ENCODE measurements at regions not wholly inside any gene's neighbourhood (a gene's known extent, or its start where the extent isn't known, plus 50 kb on each side); places are given as distances from the start of the nearest gene placed in this dataset.

- H3K27ac Mint-ChIP-seq: peak overlapping the region; percentile 91
- H3K4me3 Mint-ChIP-seq (ENCODE audit: low read depth): peak overlapping the region; percentile 34
- H3K4me1 Mint-ChIP-seq (ENCODE audit: low read depth): peaks cover 36% of the 10 kb centered on the region
- TF ChIP-seq CTCF (IDR thresholded peaks at IDR 0.05; ENCODE audit: unreplicated experiment): no peak
- H3K36me3 Mint-ChIP-seq (ENCODE audit: insufficient read depth): no peaks in the 10 kb centered on the region
- no peaks in the 10 kb centered on the region for H3K9me3 Mint-ChIP-seq (ENCODE audit: low read depth)
- peaks cover 37% of the 10 kb centered on the region for H3K27me3 Mint-ChIP-seq
- no peak for DNase-seq (ENCODE audit: low spot score, unreplicated experiment)
Measured at GRCh38 chr14:65334765-65335410, 77.6 kb upstream of the FUT8 start.

GRCh38 chr14:65335411-65335947, 77.1 kb upstream of the FUT8 start:
- peak overlapping the region; percentile 91 for H3K27ac Mint-ChIP-seq
- H3K27me3 Mint-ChIP-seq: peaks cover 33% of the 10 kb centered on the region

GRCh38 chr14:65336191-65336591, 76.3 kb upstream of the FUT8 start:
- no peak for DNase-seq (ENCODE audit: low spot score, unreplicated experiment)
- H3K4me1 Mint-ChIP-seq (ENCODE audit: low read depth): peaks cover 31% of the 10 kb centered on the region
- H3K27ac Mint-ChIP-seq: no peak overlapping the region
- no peak overlapping the region for H3K4me3 Mint-ChIP-seq (ENCODE audit: low read depth)
- peaks cover 34% of the 10 kb centered on the region for H3K27me3 Mint-ChIP-seq
- H3K9me3 Mint-ChIP-seq (ENCODE audit: low read depth): no peaks in the 10 kb centered on the region
- no peak for TF ChIP-seq CTCF (IDR thresholded peaks at IDR 0.05; ENCODE audit: unreplicated experiment)
- H3K36me3 Mint-ChIP-seq (ENCODE audit: insufficient read depth): no peaks in the 10 kb centered on the region

More at GRCh38 chr14:65335411-65335947, 77.1 kb upstream of the FUT8 start:
- TF ChIP-seq CTCF (IDR thresholded peaks at IDR 0.05; ENCODE audit: unreplicated experiment): no peak
- H3K4me3 Mint-ChIP-seq (ENCODE audit: low read depth): no peak overlapping the region
- peaks cover 32% of the 10 kb centered on the region for H3K4me1 Mint-ChIP-seq (ENCODE audit: low read depth)
- H3K36me3 Mint-ChIP-seq (ENCODE audit: insufficient read depth): no peaks in the 10 kb centered on the region
- no peaks in the 10 kb centered on the region for H3K9me3 Mint-ChIP-seq (ENCODE audit: low read depth)
- no peak for DNase-seq (ENCODE audit: low spot score, unreplicated experiment)

- Mint-ChIP-seq H3K27me3 (peaks cover 35% of the 10 kb centered on the region), H3K27ac (no peak overlapping the region), H3K4me3 (ENCODE audit: low read depth) (no peak overlapping the region), H3K9me3 (ENCODE audit: low read depth) (no peaks in the 10 kb centered on the region), H3K36me3 (ENCODE audit: insufficient read depth) (no peaks in the 10 kb centered on the region), H3K4me1 (ENCODE audit: low read depth) (peaks cover 14% of the 10 kb centered on the region)
- no peak for DNase-seq (ENCODE audit: low spot score, unreplicated experiment)
- no peak for TF ChIP-seq CTCF (IDR thresholded peaks at IDR 0.05; ENCODE audit: unreplicated experiment)
Measured at GRCh38 chr14:65339866-65340265, 72.7 kb upstream of the FUT8 start.

- H3K4me1 Mint-ChIP-seq (ENCODE audit: low read depth): peaks cover 6% of the 10 kb centered on the region
- no peaks in the 10 kb centered on the region for H3K36me3 Mint-ChIP-seq (ENCODE audit: insufficient read depth)
- no peak for TF ChIP-seq CTCF (IDR thresholded peaks at IDR 0.05; ENCODE audit: unreplicated experiment)
- no peak overlapping the region for H3K27ac Mint-ChIP-seq
- no peak overlapping the region for H3K4me3 Mint-ChIP-seq (ENCODE audit: low read depth)
- peaks cover 41% of the 10 kb centered on the region for H3K27me3 Mint-ChIP-seq
- H3K9me3 Mint-ChIP-seq (ENCODE audit: low read depth): no peaks in the 10 kb centered on the region
- DNase-seq (ENCODE audit: low spot score, unreplicated experiment): no peak
Measured at GRCh38 chr14:65344011-65344410, 68.5 kb upstream of the FUT8 start.

Data from progenitor cell of endocrine pancreas (in vitro differentiated cells).